HL-60 (cell line): ENCODE measurements at regions not wholly inside any gene's neighbourhood (a gene's known extent, or its start where the extent isn't known, plus 50 kb on each side); places are given as distances from the start of the nearest gene placed in this dataset.

Experiments
- DNase-seq, 2 experiments: peaks; one replicate each; pipeline ENCODE4 v3.0.0-alpha.2; 2010 to 2020; ENCODE audit warnings: low read depth in 1 of 2, low spot score in 1 of 2
- H3K27ac ChIP-seq: fragments of 250-450 bp; sonication (Bioruptor Pico); replicated peaks from 2 replicates; pipeline ENCODE4 v1.5.1; 2020; ENCODE audit warnings: mild to moderate bottlenecking, moderate library complexity
- H3K27me3 ChIP-seq: fragments of 250-450 bp; sonication (Bioruptor Pico); 2 replicates; pipeline ENCODE4 v1.5.1; 2021; ENCODE audit warnings: mild to moderate bottlenecking, moderate library complexity; ENCODE audit not compliant: insufficient read depth, poor library complexity, severe bottlenecking
- H3K4me3 ChIP-seq: replicated peaks from 2 replicates; pipeline ENCODE4 v1.5.1; 2011; ENCODE audit warnings: mild to moderate bottlenecking, control low read depth, low read length; ENCODE audit not compliant: insufficient read depth
- GABPA ChIP-seq: IDR thresholded peaks from 2 replicates; pipeline ENCODE4 v1.6.1; 2012; ENCODE audit warnings: low read depth
- POLR2AphosphoS5 ChIP-seq: IDR thresholded peaks from 2 replicates; pipeline ENCODE4 v1.6.1; 2012; ENCODE audit warnings: low read depth
- SPI1 ChIP-seq: IDR thresholded peaks from 2 replicates; pipeline ENCODE4 v1.6.1; 2012; ENCODE audit warnings: low read depth, mild to moderate bottlenecking, borderline replicate concordance
- TF ChIP-seq, protein P1 (sequence below): IDR thresholded peaks from one replicate; pipeline ENCODE4 v1.5.1; 2011; ENCODE audit warnings: low read length, control low read depth, inconsistent platforms; ENCODE audit not compliant: insufficient read depth
- TF ChIP-seq, protein P2 (sequence below): IDR thresholded peaks from 2 replicates; pipeline ENCODE4 v1.6.1; 2012; ENCODE audit warnings: low read depth; ENCODE audit not compliant: insufficient replicate concordance

DNA sequence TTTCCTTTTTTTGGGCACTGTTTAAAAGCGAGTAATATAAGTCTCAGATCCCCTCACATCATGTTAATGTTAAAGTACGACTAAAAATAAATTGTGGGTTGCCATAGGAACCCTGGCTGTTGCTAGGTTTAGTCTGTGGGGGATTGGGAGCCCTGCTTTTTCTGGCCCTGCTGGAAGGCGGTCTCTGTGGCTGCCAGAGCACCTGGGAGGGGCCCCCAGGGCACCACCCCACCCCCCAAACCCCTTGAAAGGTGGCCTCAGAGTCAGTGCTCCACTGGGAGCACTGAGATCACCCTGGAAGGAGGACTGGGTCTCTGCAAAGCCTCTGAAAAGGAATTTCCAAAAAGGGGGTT is 66.2 kb upstream of the NEURL1B start:
- TF ChIP-seq, protein P1, sequence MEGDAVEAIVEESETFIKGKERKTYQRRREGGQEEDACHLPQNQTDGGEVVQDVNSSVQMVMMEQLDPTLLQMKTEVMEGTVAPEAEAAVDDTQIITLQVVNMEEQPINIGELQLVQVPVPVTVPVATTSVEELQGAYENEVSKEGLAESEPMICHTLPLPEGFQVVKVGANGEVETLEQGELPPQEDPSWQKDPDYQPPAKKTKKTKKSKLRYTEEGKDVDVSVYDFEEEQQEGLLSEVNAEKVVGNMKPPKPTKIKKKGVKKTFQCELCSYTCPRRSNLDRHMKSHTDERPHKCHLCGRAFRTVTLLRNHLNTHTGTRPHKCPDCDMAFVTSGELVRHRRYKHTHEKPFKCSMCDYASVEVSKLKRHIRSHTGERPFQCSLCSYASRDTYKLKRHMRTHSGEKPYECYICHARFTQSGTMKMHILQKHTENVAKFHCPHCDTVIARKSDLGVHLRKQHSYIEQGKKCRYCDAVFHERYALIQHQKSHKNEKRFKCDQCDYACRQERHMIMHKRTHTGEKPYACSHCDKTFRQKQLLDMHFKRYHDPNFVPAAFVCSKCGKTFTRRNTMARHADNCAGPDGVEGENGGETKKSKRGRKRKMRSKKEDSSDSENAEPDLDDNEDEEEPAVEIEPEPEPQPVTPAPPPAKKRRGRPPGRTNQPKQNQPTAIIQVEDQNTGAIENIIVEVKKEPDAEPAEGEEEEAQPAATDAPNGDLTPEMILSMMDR, result no peak
- TF ChIP-seq GABPA (no peak), POLR2AphosphoS5 (no peak), SPI1 (no peak)
- TF ChIP-seq, protein P2, sequence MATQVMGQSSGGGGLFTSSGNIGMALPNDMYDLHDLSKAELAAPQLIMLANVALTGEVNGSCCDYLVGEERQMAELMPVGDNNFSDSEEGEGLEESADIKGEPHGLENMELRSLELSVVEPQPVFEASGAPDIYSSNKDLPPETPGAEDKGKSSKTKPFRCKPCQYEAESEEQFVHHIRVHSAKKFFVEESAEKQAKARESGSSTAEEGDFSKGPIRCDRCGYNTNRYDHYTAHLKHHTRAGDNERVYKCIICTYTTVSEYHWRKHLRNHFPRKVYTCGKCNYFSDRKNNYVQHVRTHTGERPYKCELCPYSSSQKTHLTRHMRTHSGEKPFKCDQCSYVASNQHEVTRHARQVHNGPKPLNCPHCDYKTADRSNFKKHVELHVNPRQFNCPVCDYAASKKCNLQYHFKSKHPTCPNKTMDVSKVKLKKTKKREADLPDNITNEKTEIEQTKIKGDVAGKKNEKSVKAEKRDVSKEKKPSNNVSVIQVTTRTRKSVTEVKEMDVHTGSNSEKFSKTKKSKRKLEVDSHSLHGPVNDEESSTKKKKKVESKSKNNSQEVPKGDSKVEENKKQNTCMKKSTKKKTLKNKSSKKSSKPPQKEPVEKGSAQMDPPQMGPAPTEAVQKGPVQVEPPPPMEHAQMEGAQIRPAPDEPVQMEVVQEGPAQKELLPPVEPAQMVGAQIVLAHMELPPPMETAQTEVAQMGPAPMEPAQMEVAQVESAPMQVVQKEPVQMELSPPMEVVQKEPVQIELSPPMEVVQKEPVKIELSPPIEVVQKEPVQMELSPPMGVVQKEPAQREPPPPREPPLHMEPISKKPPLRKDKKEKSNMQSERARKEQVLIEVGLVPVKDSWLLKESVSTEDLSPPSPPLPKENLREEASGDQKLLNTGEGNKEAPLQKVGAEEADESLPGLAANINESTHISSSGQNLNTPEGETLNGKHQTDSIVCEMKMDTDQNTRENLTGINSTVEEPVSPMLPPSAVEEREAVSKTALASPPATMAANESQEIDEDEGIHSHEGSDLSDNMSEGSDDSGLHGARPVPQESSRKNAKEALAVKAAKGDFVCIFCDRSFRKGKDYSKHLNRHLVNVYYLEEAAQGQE, result no peak
- no peak for DNase-seq
- Histone ChIP-seq H3K27ac (no peak overlapping the region), H3K4me3 (no peak overlapping the region), H3K27me3 (no peaks in the 10 kb centered on the region)

DNA sequence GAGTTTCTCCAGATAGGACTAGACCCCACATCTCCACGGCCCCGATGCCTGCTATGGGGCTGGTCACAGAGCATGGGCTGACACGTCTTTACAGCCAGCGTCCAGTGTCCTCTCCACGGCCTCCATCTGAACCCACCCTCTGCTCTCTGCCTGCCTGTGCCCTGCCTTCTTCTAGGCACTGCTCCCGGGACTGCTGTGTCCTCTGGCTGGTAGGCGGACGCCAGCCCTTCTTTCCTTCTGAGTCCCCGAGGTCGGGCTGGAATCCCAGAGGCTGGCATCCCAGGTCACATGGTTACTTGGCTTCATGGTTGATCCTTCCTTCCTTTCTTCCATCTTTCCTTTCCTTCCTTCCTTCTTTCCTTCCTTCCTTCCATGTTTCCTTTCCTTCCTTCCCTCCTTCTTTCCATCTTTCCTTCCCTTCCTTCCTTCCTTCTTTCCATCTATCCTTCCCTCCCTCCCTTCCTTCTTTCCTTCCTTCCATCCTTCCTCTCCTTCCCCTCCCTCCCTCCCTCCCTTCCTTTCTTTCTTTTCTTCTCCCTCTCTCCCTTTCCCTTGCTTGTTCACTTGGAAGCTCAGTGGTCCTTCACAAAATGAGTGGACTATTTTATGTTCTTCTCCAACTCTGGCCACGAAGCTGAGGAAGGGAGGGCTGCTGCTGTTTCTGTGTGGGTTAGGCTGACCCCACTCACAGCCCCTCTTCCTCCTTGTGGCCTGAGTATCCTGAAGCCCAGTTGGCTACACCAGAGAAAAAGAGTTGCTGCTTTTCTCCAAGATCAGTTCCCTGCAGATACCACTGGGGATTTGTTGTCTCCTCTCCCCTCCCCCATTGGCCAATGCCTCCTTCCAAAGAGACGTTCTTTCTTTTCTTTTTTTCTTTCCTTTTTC is 66.8 kb upstream of the NEURL1B start:
- Histone ChIP-seq H3K27me3 (no peaks in the 10 kb centered on the region), H3K4me3 (no peak overlapping the region), H3K27ac (no peak overlapping the region)
- DNase-seq, result no peak
- TF ChIP-seq POLR2AphosphoS5, result no peak
- TF ChIP-seq, protein P1, result no peak

DNA sequence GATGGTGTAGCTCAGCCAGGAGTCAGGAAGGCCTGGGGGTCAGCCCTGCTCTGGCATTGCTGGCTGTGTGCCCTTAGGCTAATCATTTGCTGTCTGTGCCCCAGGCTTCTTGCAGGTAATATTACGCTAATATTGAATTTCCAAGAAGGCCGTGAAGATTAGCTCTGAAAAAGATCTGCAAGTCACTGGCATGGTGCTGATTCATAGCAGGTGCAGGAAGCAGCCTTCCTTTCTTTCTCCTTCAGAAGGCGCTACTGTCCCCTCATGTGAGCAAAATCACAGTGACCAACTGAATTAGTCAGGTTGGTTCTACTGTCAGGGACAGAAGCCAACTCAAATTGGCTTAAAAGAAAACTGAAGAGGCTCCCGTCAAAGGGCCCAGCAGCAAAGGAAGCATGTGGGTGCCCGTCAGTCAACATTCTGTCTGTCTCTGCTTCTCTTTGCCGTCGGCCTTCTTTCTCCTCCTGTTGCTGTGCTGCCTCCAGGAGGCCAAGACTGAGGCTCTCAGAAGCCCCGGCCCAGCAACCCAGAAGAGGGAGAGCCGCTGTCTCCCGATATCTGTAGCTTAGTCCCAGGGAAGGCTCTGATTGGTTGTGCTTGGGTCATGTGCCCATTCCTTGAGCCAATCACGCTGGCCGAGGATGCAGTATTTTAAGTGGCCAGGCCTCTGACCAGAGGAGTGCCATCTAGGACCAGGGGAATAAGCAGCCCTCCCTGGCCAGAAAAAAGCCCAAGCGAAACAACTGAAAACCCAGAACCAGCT is 67.8 kb upstream of the NEURL1B start:
- no peak for DNase-seq
- TF ChIP-seq, protein P1, result no peak
- TF ChIP-seq SPI1 (no peak), POLR2AphosphoS5 (no peak), GABPA (no peak)
- TF ChIP-seq, protein P2, result no peak
- Histone ChIP-seq H3K27ac (no peak overlapping the region), H3K27me3 (no peaks in the 10 kb centered on the region), H3K4me3 (no peak overlapping the region)
